ENCODE measurements at regions not wholly inside any gene's neighbourhood (a gene's known extent, or its start where the extent isn't known, plus 50 kb on each side); places are given as distances from the start of the nearest gene placed in this dataset.

GRCh38 chr9:108673386-108673785, 182.4 kb downstream of the ACTL7B start:
- TF ChIP-seq CTCF (IDR thresholded peaks at IDR 0.05) (no peak), ZFX (IDR thresholded peaks at IDR 0.05; ENCODE audit: borderline replicate concordance) (no peak)

Data from 22Rv1 (cell line).